Neutrophil (primary cell): ENCODE measurements at regions not wholly inside any gene's neighbourhood (a gene's known extent, or its start where the extent isn't known, plus 50 kb on each side); places are given as distances from the start of the nearest gene placed in this dataset.
"Not testable (repeated sequence)": the region's sequence is repeated elsewhere in the genome, so short reads cannot be mapped to it uniquely, and the experiment has no call there.

Experiments used
- H3K27ac ChIP-seq: fragments of 200-600 bp; sonication (generic); 2 replicates; pipeline ENCODE4 v1.5.1; 2016; ENCODE audit warnings: mild to moderate bottlenecking, moderate library complexity
- H3K27me3 ChIP-seq: fragments of 200-600 bp; sonication (generic); 2 replicates; pipeline ENCODE4 v1.6.0; 2016; ENCODE audit warnings: mild to moderate bottlenecking
- H3K36me3 ChIP-seq: fragments of 200-600 bp; sonication (generic); 2 replicates; pipeline ENCODE4 v1.5.1; 2017
- H3K4me1 ChIP-seq, 2 experiments: fragments of 200-600 bp in 1 of 2; sonication (generic) in 1 of 2; 1 replicate in 1 of 2; 2 replicates in 1 of 2; pipeline versions ENCODE4 v1.5.1 to v1.6.1; 2013 to 2016; ENCODE audit warnings: low read depth in 1 of 2, low read length in 1 of 2, mild to moderate bottlenecking in 1 of 2, moderate library complexity in 1 of 2; ENCODE audit not compliant: control insufficient read depth in 1 of 2, insufficient read depth in 1 of 2
- H3K4me3 ChIP-seq, 2 experiments: fragments of 200-600 bp in 1 of 2; sonication (generic) in 1 of 2; 1 replicate in 1 of 2; 2 replicates in 1 of 2; pipeline ENCODE4 v1.5.1; 2013 to 2016; ENCODE audit warnings: low read depth in 1 of 2, low read length in 1 of 2, mild to moderate bottlenecking in 1 of 2, moderate library complexity in 1 of 2
- H3K9me3 ChIP-seq: fragments of 200-600 bp; sonication (generic); 2 replicates; pipeline ENCODE4 v1.5.1; 2016
- TF ChIP-seq, protein P1 (sequence below): fragments of 200-600 bp; sonication (generic); IDR thresholded peaks from 2 replicates; pipeline ENCODE4 v1.5.1; 2016; ENCODE audit warnings: antibody characterized with exemption

GRCh38 chr12:131279281-131279921, 325.7 kb downstream of the ADGRD1 start:
- TF ChIP-seq, protein P1, sequence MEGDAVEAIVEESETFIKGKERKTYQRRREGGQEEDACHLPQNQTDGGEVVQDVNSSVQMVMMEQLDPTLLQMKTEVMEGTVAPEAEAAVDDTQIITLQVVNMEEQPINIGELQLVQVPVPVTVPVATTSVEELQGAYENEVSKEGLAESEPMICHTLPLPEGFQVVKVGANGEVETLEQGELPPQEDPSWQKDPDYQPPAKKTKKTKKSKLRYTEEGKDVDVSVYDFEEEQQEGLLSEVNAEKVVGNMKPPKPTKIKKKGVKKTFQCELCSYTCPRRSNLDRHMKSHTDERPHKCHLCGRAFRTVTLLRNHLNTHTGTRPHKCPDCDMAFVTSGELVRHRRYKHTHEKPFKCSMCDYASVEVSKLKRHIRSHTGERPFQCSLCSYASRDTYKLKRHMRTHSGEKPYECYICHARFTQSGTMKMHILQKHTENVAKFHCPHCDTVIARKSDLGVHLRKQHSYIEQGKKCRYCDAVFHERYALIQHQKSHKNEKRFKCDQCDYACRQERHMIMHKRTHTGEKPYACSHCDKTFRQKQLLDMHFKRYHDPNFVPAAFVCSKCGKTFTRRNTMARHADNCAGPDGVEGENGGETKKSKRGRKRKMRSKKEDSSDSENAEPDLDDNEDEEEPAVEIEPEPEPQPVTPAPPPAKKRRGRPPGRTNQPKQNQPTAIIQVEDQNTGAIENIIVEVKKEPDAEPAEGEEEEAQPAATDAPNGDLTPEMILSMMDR, result no peak
- H3K27me3 ChIP-seq, result no peaks in the 10 kb centered on the region
- no peaks in the 10 kb centered on the region for H3K4me1 ChIP-seq
- no peak overlapping the region for H3K4me3 ChIP-seq
- H3K27ac ChIP-seq, result no peak overlapping the region
- no peaks in the 10 kb centered on the region for H3K36me3 ChIP-seq
- no peaks in the 10 kb centered on the region for H3K9me3 ChIP-seq

DNA sequence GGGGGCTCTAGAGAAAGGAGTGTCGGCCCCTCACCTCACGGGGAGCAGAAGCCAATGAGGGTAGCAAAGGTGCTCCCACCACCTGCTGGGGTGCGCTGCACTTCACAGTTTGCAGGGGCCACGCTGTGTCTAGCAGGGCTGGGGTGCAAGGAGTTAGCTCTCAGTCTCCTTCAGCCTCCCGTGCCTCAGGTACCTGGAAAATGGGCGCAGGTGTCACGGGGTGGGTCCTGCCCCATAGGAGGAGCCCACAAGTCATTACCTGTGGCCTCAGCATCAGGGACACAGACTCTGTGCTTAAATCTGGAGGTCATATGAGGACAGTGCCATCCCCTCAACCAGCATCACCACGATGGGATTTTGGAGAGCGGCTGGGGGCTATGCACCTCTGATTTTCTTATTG, 326.7 kb downstream of the ADGRD1 start:
- no peak overlapping the region for H3K27ac ChIP-seq
- H3K4me3 ChIP-seq, result no peak overlapping the region
- no peaks in the 10 kb centered on the region for H3K36me3 ChIP-seq
- no peaks in the 10 kb centered on the region for H3K4me1 ChIP-seq
- H3K27me3 ChIP-seq, result no peaks in the 10 kb centered on the region
- TF ChIP-seq, protein P1, result no peak
- no peaks in the 10 kb centered on the region for H3K9me3 ChIP-seq

- TF ChIP-seq, protein P1, result no peak
- Histone ChIP-seq H3K27ac (no peak overlapping the region), H3K4me3 (no peak overlapping the region), H3K4me1 (no peaks in the 10 kb centered on the region), H3K36me3 (no peaks in the 10 kb centered on the region), H3K27me3 (no peaks in the 10 kb centered on the region), H3K9me3 (no peaks in the 10 kb centered on the region)
Measured at GRCh38 chr12:131281016-131281415, 327.3 kb downstream of the ADGRD1 start.

DNA sequence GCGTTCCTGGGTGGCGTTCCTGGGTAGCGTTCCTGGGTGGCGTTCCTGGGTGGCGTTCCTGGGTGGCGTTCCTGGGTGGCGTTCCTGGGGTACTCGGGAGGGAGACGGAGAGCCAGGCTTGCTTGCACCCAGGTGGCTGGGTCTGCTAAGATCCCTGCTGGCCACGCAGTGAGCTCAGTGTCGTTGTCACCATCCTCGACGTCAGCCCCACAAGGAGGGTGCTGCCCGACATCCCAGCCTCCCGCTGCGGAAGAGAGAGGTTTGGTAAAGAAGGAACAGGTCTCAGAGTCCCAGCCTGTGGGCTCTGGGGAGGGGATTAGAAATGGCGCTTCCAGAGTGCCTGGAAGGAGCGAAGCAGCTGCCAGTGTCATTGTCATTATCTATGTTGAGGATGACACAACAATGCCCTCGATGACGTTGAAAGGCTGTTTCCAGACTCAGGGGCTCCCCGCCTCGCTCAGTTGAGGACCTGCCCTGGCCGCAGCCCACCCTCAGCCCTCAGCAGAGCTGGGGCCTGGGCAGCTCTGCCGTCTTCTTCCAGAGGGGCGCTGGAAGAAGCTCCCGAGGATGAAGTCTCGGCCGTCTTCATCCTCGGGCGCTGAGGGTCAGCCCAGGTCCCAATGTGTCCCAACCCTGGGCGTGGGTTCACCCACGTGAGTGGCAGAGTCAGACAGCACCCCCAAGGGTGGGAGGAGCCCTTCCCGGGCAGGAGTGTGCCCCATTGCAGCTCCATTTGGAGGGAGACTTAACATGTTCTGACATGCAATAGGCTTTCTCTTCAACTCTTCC, 328.8 kb downstream of the ADGRD1 start:
- no peaks in the 10 kb centered on the region for H3K4me1 ChIP-seq

GRCh38 chr12:131283191-131283861, 329.6 kb downstream of the ADGRD1 start:
- Histone ChIP-seq H3K27ac (no peak overlapping the region), H3K36me3 (no peaks in the 10 kb centered on the region), H3K27me3 (no peaks in the 10 kb centered on the region), H3K9me3 (no peaks in the 10 kb centered on the region), H3K4me1 (no peaks in the 10 kb centered on the region), H3K4me3 (no peak overlapping the region)
- TF ChIP-seq, protein P1, result no peak

More for the DNA sequence above, 328.8 kb downstream of the ADGRD1 start:
- Histone ChIP-seq H3K4me3 (no peak overlapping the region), H3K36me3 (no peaks in the 10 kb centered on the region), H3K27me3 (no peaks in the 10 kb centered on the region), H3K27ac (no peak overlapping the region), H3K9me3 (no peaks in the 10 kb centered on the region)
- TF ChIP-seq, protein P1, result no peak

DNA sequence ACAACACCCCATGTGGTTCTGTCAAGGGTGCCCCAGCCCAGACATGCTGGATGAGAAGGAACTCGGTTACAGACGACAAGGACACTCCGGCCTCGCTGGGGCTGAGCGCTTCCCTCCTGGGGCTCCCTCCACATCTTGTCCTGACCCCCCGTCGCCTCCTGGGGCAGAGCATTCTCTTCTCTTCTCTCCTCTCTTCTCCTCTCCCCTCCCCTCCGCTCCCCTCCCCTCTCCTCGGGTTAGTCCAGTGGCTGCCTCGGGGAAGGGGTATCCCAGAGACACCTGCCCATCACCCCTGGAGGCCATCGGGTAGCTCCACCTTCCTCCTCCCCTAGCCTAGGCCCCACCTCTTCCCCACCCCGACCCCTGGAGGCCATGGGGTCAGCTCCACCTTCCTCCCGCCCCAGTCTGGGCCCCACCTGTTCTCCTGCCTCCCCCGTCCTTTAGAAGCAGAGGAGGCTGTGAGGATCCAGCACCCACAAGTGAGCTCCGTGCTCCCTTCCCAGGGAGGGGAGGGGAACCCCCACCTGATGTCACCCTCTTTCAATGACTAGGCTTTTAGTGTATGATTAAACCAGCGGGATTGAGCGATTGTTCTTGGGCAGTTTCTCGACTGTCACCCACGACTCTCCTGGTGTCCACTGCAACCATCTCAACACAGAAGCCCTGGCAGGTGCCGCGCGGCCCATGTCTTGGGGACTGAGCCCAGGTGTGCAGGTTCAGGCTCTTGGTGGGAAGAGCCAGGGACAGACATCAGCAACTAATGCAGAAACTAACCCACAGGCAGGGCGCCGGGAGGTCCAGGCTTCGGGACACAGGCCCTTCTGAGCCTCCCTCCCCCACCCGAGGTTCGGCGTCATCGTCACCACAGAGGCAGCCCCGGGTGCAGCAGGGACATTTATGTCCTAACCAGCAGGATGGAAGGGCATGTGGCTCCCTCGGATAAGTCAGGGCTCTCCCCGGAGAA, 330.4 kb downstream of the ADGRD1 start:
- not testable (repeated sequence) for H3K4me1 ChIP-seq, H3K27me3 ChIP-seq, H3K27ac ChIP-seq, H3K36me3 ChIP-seq, H3K9me3 ChIP-seq, H3K4me3 ChIP-seq

GRCh38 chr12:131284954-131285904, 331.5 kb downstream of the ADGRD1 start:
- H3K4me3 ChIP-seq, H3K9me3 ChIP-seq, H3K27ac ChIP-seq: not testable (repeated sequence)

More at GRCh38 chr12:131284954-131285904, 331.5 kb downstream of the ADGRD1 start:
- not testable (repeated sequence) for H3K4me1 ChIP-seq, H3K36me3 ChIP-seq, H3K27me3 ChIP-seq
